ENCODE measurements at regions not wholly inside any gene's neighbourhood (a gene's known extent, or its start where the extent isn't known, plus 50 kb on each side); places are given as distances from the start of the nearest gene placed in this dataset.

- TF ChIP-seq AFF4 (CRISPR knock-in tag; IDR thresholded peaks at IDR 0.05; ENCODE audit: borderline replicate concordance): no peak
- no peak for TF ChIP-seq NR3C1 (CRISPR knock-in tag; conservative IDR thresholded peaks at IDR 0.05; ENCODE audit: low read depth)
- TF ChIP-seq IRF1 (CRISPR knock-in tag; IDR thresholded peaks at IDR 0.05): no peak
Observed at GRCh38 chr5:98556712-98557111, 216.8 kb upstream of the RGMB start (continued).

GRCh38 chr5:98557916-98558315 is 215.5 kb upstream of the RGMB start:
- ChIA-PET CTCF (no interaction called here), POLR2A (no interaction called here)
- peaks cover 12% of the 10 kb centered on the region for H3K4me1 Mint-ChIP-seq
- no peak for DNase-seq (ENCODE audit: low spot score)
- peaks cover 5% of the 10 kb centered on the region; the same call in 1 of the 2 replicates for H3K9me3 Mint-ChIP-seq
- no peaks in the 10 kb centered on the region for H3K36me3 Mint-ChIP-seq
- no peak for ATAC-seq
- no peak overlapping the region for H3K27ac Mint-ChIP-seq
- TF ChIP-seq ZMAT4 (CRISPR knock-in tag; IDR thresholded peaks at IDR 0.05) (no peak), MXD4 (CRISPR knock-in tag; IDR thresholded peaks at IDR 0.05; ENCODE audit: borderline replicate concordance) (no peak), KAT7 (CRISPR knock-in tag; IDR thresholded peaks at IDR 0.05; ENCODE audit: borderline replicate concordance) (no peak), TP53 (CRISPR knock-in tag; IDR thresholded peaks at IDR 0.05) (no peak), ZNF671 (CRISPR knock-in tag; IDR thresholded peaks at IDR 0.05) (no peak), PRRX2 (CRISPR knock-in tag; IDR thresholded peaks at IDR 0.05) (no peak), ZNF512 (CRISPR knock-in tag; IDR thresholded peaks at IDR 0.05; ENCODE audit: borderline replicate concordance) (no peak), ZNF281 (CRISPR knock-in tag; IDR thresholded peaks at IDR 0.05) (no peak), IRF2 (CRISPR knock-in tag; IDR thresholded peaks at IDR 0.05; ENCODE audit: borderline replicate concordance, low read depth) (no peak), FOXP1 (CRISPR knock-in tag; IDR thresholded peaks at IDR 0.05; ENCODE audit: borderline replicate concordance) (no peak), ATF1 (CRISPR knock-in tag; IDR thresholded peaks at IDR 0.05) (no peak), ZNF317 (CRISPR knock-in tag; IDR thresholded peaks at IDR 0.05; ENCODE audit: borderline replicate concordance, low read depth) (no peak), CBFB (CRISPR knock-in tag; IDR thresholded peaks at IDR 0.05; ENCODE audit: low read depth) (no peak), TEAD4 (CRISPR knock-in tag; IDR thresholded peaks at IDR 0.05) (no peak), GTF2I (CRISPR knock-in tag; conservative IDR thresholded peaks at IDR 0.05) (no peak), ATF6 (CRISPR knock-in tag; IDR thresholded peaks at IDR 0.05) (no peak), JAZF1 (CRISPR knock-in tag; IDR thresholded peaks at IDR 0.05) (no peak)
- H3K4me3 Mint-ChIP-seq: no peak overlapping the region
- H3K27me3 Mint-ChIP-seq (ENCODE audit: low read depth): no peaks in the 10 kb centered on the region

Measured in WTC11 (cell line).